ENCODE measurements at regions not wholly inside any gene's neighbourhood (a gene's known extent, or its start where the extent isn't known, plus 50 kb on each side); places are given as distances from the start of the nearest gene placed in this dataset.
"Not testable (repeated sequence)": the region's sequence is repeated elsewhere in the genome, so short reads cannot be mapped to it uniquely, and the experiment has no call there.

DNA sequence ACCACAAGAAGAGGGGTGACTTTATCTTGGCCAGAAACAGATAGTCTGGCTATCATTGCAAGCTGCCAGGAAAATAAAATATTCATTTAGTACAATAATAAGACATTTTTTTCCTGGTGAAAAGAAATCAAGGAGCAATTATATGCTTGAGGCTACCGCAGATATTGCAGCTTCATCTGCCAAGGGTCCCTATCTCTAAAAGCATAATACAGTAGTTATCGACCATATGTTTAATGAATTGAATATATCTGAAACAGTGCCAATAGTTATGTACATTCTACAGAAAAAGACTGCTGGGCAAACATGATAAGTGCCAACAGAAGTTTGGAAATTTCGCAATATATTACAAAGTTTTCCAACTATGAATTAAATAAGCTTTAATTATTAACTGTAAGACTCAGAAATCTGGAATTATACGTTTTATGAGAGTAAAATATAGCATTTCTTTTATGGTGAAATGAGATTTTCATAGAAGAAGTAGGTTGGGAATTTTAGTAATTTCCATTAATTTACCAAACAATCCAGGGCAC lies 561.1 kb upstream of the ZP4 start:
- no peaks in the 10 kb centered on the region for H3K9me3 ChIP-seq (ENCODE audit: low read length)
- H3K36me3 ChIP-seq (ENCODE audit: insufficient read depth, low read length) = no peaks in the 10 kb centered on the region
- no peaks in the 10 kb centered on the region for H3K4me1 ChIP-seq (ENCODE audit: insufficient read depth, low read length)

DNA sequence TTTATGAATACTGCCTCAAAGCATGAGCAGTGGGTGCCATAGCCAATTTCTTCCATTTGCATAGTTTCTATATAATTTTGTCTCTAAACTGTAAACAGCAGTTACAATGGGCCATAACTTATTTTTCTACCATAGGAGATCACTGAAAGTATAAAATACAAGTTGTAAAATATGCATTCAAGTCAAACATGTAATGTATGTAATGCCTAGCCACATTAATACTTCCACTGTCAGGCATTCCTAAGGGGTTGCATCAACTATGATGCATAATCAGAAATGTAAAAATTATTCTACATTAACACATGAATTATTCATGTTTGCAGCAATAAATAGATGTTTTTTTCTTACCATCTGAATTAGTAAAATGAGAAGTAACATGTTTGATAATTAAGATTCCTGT lies 560.3 kb upstream of the ZP4 start:
- Histone ChIP-seq H3K4me3 (ENCODE audit: low read depth in 1 of 2, low read length in 2 of 2) (no peak overlapping the region), H3K4me1 (ENCODE audit: insufficient read depth, low read length) (no peaks in the 10 kb centered on the region), H3K27ac (ENCODE audit: low read depth, low read length) (no peak overlapping the region)

More for the DNA sequence above, 561.1 kb upstream of the ZP4 start:
- Histone ChIP-seq H3K27me3 (ENCODE audit: control insufficient read depth in 1 of 2, insufficient read depth in 2 of 2, low read length in 2 of 2) (no peaks in the 10 kb centered on the region), H3K27ac (ENCODE audit: low read depth, low read length) (no peak overlapping the region), H3K9ac (ENCODE audit: low read length) (no peak overlapping the region), H3K4me3 (ENCODE audit: low read depth in 1 of 2, low read length in 2 of 2) (no peak overlapping the region)

DNA sequence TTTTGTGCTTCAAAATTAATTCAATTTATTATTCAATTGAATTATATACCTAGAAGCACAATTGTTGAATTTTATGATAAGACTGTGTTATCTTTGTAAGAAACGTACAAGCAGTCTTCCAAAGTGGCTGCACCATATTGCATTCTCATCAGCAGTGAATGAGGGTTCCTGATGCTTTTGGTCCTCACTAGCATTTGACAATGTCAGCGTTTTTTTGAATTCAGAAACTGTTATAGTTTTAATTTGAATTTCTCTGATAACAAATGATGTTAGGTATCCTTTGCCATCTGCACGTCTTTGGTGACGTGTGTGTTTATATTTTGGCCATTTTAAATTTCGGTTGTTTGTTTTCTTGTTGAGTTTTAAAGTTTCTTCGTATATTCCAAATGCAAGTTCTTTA lies 553.0 kb upstream of the ZP4 start:
- no peaks in the 10 kb centered on the region for H3K9me3 ChIP-seq (ENCODE audit: low read length)
- no peak overlapping the region for H3K4me3 ChIP-seq (ENCODE audit: low read depth in 1 of 2, low read length in 2 of 2)
- no peak overlapping the region for H3K9ac ChIP-seq (ENCODE audit: low read length)
- H3K4me1 ChIP-seq (ENCODE audit: insufficient read depth, low read length) = no peaks in the 10 kb centered on the region
- H3K36me3 ChIP-seq (ENCODE audit: insufficient read depth, low read length) = no peaks in the 10 kb centered on the region
- no peak overlapping the region for H3K27ac ChIP-seq (ENCODE audit: low read depth, low read length)
- H3K27me3 ChIP-seq (ENCODE audit: control insufficient read depth in 1 of 2, insufficient read depth in 2 of 2, low read length in 2 of 2) = no peaks in the 10 kb centered on the region

More for the DNA sequence above, 560.3 kb upstream of the ZP4 start:
- Histone ChIP-seq H3K9ac (ENCODE audit: low read length) (no peak overlapping the region), H3K27me3 (ENCODE audit: control insufficient read depth in 1 of 2, insufficient read depth in 2 of 2, low read length in 2 of 2) (no peaks in the 10 kb centered on the region), H3K36me3 (ENCODE audit: insufficient read depth, low read length) (no peaks in the 10 kb centered on the region), H3K9me3 (ENCODE audit: low read length) (no peaks in the 10 kb centered on the region)

DNA sequence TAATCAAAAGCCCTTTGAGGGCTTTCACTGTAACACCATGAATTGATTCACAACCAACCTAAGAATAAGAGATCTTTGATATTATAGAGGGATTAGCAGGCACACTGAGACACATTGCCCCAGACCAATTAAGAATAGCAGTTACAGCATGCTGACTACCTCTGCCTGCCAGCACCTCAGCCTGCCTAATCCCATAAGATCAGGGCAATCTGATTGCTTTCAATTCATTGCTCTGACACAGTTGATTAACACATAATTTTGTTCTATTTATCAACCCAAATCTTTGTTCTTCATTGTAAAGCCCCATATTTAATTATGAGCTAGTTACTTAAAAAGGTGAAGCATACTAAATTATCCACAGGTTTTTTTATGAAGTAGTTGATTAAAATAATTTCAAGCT lies 548.8 kb upstream of the ZP4 start:
- no peak overlapping the region for H3K4me3 ChIP-seq (ENCODE audit: low read depth in 1 of 2, low read length in 2 of 2)
- no peaks in the 10 kb centered on the region for H3K27me3 ChIP-seq (ENCODE audit: control insufficient read depth in 1 of 2, insufficient read depth in 2 of 2, low read length in 2 of 2)
- no peaks in the 10 kb centered on the region for H3K4me1 ChIP-seq (ENCODE audit: insufficient read depth, low read length)
- H3K9me3 ChIP-seq (ENCODE audit: low read length) = no peaks in the 10 kb centered on the region
- H3K9ac ChIP-seq (ENCODE audit: low read length) = no peak overlapping the region
- no peak overlapping the region for H3K27ac ChIP-seq (ENCODE audit: low read depth, low read length)
- H3K36me3 ChIP-seq (ENCODE audit: insufficient read depth, low read length) = no peaks in the 10 kb centered on the region

DNA sequence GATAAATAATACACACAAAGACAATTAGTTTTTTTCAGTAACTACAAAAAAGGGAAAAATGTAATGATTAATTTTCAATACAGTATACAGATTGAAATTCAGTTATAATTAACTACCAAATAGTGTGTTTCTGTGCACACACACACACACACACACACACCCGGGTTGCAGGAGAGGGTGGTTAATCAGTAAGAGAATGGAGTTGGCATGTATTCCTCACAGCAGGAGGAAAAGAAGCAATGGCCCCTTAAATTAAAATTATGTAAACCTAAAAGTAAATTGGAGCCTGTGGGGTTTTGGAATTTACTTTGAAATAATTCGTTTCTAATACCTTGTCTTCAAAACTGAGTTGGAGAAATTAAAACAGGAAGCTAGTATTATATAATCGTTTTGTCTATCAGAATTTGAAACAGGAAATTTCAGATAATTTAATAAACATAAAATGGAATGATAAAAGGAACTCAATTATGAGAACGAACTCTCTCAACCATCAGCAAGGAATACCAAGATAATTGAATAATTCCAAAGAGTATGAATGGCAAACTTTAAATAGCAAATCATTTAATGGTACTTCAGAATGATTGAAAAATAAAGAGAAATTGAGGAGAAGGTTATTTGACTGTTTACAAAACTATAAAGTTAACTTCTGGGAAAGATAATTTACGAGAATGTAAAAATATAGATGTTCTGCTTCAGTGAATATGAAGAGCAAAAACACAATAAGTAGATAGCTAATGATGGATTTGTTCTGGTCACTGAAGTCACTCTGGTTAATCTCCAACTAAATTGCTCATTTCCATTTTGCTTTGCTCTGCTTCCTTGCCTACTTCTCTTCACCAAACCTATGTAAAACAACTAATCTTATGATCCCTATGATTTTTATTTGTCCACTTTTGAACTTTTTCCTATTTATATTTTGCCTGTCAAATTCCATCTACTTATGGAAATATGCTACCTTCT lies 547.9 kb upstream of the ZP4 start:
- Histone ChIP-seq H3K36me3 (ENCODE audit: insufficient read depth, low read length) (no peaks in the 10 kb centered on the region), H3K4me1 (ENCODE audit: insufficient read depth, low read length) (no peaks in the 10 kb centered on the region), H3K27ac (ENCODE audit: low read depth, low read length) (no peak overlapping the region), H3K9ac (ENCODE audit: low read length) (no peak overlapping the region), H3K4me3 (ENCODE audit: low read depth in 1 of 2, low read length in 2 of 2) (no peak overlapping the region), H3K9me3 (ENCODE audit: low read length) (no peaks in the 10 kb centered on the region), H3K27me3 (ENCODE audit: control insufficient read depth in 1 of 2, insufficient read depth in 2 of 2, low read length in 2 of 2) (no peaks in the 10 kb centered on the region)

DNA sequence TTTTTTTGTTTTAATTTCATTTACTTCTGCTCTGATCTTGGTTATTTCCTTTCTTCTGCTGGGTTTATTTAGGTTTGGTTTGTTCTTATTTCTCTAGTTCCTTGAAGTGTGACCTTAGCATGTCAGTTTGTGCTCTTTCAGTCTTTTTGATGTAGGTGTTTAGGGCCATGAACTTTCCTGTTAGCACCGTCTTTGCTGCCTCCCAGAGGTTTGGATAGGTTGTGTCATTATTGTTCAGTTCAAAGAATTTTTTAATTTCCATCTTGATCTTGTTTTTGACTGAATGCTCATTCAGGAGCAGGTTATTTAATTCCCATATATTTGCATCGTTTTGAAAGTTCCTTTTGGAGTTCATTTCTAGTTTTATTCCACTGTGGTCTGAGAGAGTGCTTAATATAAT lies 539.0 kb upstream of the ZP4 start:
- not testable (repeated sequence) for H3K36me3 ChIP-seq (ENCODE audit: insufficient read depth, low read length); H3K4me3 ChIP-seq (ENCODE audit: low read depth in 1 of 2, low read length in 2 of 2); H3K27ac ChIP-seq (ENCODE audit: low read depth, low read length); H3K4me1 ChIP-seq (ENCODE audit: insufficient read depth, low read length); H3K9ac ChIP-seq (ENCODE audit: low read length); H3K9me3 ChIP-seq (ENCODE audit: low read length); H3K27me3 ChIP-seq (ENCODE audit: control insufficient read depth in 1 of 2, insufficient read depth in 2 of 2, low read length in 2 of 2)

DNA sequence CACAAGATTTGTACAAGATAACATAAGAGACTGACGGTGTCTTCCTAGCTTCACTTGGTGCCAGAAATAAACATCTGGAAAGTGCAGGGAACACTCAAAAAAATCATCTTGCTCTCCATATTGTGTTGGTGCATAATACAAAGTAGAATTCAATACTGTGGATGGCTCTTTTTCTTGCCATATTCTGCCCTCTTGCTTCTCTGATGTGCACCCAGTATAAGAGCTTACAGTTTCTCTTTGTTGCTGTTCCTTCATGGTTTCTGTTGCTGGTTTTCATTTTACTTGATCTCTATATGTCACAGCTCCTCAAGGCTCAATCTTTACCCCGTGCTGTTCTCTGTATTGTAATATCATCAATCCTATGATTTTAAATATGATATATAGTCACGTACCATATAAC lies 528.5 kb upstream of the ZP4 start:
- Histone ChIP-seq H3K4me3 (ENCODE audit: low read depth in 1 of 2, low read length in 2 of 2) (no peak overlapping the region), H3K4me1 (ENCODE audit: insufficient read depth, low read length) (no peaks in the 10 kb centered on the region), H3K27me3 (ENCODE audit: control insufficient read depth in 1 of 2, insufficient read depth in 2 of 2, low read length in 2 of 2) (no peaks in the 10 kb centered on the region), H3K27ac (ENCODE audit: low read depth, low read length) (no peak overlapping the region), H3K9ac (ENCODE audit: low read length) (no peak overlapping the region), H3K9me3 (ENCODE audit: low read length) (no peaks in the 10 kb centered on the region), H3K36me3 (ENCODE audit: insufficient read depth, low read length) (no peaks in the 10 kb centered on the region)

DNA sequence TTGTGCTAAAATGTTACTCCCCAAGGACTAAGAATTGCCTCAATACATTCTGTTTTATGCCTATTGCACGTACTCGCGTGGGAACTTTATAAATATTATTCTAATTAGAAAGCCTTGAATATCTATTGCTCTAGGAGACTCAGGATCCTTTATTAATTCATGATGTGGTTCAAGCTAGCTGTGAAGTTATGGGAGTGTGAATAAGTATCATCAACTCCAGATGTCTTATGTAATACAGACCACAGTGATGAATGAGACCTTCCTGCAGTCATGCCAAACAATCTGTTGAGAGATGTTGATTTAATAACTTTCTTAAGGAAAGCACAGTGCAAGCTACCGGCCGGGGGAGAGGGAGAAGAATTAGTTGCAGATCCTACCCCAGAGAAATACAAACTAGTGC lies 519.2 kb upstream of the ZP4 start:
- H3K4me1 ChIP-seq (ENCODE audit: insufficient read depth, low read length) = no peaks in the 10 kb centered on the region
- H3K4me3 ChIP-seq (ENCODE audit: low read depth in 1 of 2, low read length in 2 of 2) = no peak overlapping the region
- no peaks in the 10 kb centered on the region for H3K9me3 ChIP-seq (ENCODE audit: low read length)
- no peaks in the 10 kb centered on the region for H3K36me3 ChIP-seq (ENCODE audit: insufficient read depth, low read length)
- H3K9ac ChIP-seq (ENCODE audit: low read length) = no peak overlapping the region
- H3K27ac ChIP-seq (ENCODE audit: low read depth, low read length) = no peak overlapping the region
- no peaks in the 10 kb centered on the region for H3K27me3 ChIP-seq (ENCODE audit: control insufficient read depth in 1 of 2, insufficient read depth in 2 of 2, low read length in 2 of 2)

DNA sequence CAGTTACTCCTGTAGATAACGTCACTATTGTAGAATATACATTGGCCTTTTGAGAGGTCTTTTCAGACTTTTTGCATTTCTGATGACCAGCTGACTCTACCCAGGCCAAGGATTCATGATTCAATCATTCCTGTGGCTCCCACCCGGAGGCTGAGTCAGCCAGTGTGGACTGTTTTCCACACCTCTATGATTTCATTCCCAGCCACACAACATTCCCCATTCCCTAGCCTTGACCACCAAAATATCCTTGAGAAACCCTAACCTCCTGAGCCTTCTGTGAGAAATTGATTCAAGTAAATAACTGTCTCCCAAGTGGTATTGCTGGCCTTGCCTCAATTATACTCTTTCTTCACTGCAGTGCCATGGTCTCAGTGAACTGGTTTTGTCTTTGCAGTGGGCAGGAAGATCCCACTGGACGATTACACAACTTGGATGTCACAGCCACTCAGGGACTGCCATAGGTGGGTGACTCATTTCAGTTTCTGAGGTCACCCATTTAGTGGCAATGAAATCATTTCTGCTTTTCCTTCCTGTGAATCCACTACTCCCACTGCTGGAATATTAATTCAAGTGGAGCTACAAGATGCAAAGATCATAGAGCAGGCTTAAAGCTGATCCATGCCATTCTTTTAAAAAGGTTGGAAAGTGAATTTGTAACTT lies 518.6 kb upstream of the ZP4 start:
- no peak overlapping the region for H3K4me3 ChIP-seq (ENCODE audit: low read depth in 1 of 2, low read length in 2 of 2)
- H3K27me3 ChIP-seq (ENCODE audit: control insufficient read depth in 1 of 2, insufficient read depth in 2 of 2, low read length in 2 of 2) = no peaks in the 10 kb centered on the region
- no peak overlapping the region for H3K9ac ChIP-seq (ENCODE audit: low read length)
- no peaks in the 10 kb centered on the region for H3K9me3 ChIP-seq (ENCODE audit: low read length)
- H3K36me3 ChIP-seq (ENCODE audit: insufficient read depth, low read length) = no peaks in the 10 kb centered on the region
- H3K4me1 ChIP-seq (ENCODE audit: insufficient read depth, low read length) = no peaks in the 10 kb centered on the region
- no peak overlapping the region for H3K27ac ChIP-seq (ENCODE audit: low read depth, low read length)

DNA sequence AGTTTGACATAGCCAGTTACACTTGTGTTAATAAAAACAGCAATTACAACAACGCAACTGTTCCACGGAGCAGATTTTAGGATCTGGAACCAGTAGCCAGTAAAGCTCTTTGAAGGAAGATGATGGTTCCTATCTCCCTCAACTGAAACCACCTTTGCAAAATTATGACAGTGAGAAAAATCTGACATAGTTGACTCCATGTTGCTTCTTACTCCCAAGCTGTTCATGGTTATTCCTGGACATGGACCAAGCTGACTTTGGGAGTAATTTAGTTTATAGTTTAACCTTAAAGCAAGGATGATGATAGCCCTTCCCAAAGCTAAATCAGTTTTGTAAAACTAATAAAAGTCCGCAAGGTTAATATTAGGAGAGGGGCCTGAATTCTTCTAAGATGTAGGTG lies 518.0 kb upstream of the ZP4 start:
- Histone ChIP-seq H3K27me3 (ENCODE audit: control insufficient read depth in 1 of 2, insufficient read depth in 2 of 2, low read length in 2 of 2) (no peaks in the 10 kb centered on the region), H3K9me3 (ENCODE audit: low read length) (no peaks in the 10 kb centered on the region), H3K27ac (ENCODE audit: low read depth, low read length) (no peak overlapping the region), H3K36me3 (ENCODE audit: insufficient read depth, low read length) (no peaks in the 10 kb centered on the region), H3K4me1 (ENCODE audit: insufficient read depth, low read length) (no peaks in the 10 kb centered on the region), H3K9ac (ENCODE audit: low read length) (no peak overlapping the region), H3K4me3 (ENCODE audit: low read depth in 1 of 2, low read length in 2 of 2) (no peak overlapping the region)

DNA sequence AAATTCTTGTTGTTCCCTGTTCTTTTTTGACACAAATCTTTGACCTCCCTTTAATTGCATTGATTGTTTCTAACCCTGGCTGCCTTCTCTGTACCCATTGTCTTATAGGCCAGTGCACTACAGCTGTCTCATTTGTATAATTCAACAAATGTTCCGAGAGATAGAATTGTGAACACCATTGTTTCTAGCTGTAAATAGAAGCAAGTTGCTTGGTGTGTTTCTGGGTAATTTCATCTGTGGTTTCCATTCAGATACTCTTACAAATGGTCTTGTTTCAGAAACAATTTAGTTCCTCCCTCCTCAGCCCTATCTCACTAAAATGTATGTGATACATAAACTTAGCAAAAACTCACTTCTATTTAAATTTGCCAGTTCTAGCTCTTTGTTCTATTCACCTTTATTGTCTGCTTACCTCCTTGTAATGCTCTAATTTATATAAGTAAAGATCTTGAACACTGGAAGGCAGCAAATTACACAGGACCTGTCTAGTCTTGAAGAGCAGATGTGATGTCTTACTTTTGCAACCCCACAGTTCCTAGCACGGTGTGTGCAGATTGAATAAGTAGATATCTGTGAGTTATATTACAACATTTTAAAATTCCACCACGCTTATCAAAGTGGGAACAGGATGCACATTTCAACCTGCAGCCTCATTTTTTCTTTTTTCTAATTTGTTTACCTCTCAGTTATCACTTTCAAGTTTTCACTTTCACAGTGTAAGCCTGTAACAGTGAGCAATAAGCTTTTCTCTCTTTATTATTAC lies 515.6 kb upstream of the ZP4 start:
- Histone ChIP-seq H3K9me3 (ENCODE audit: low read length) (no peaks in the 10 kb centered on the region), H3K4me3 (ENCODE audit: low read depth in 1 of 2, low read length in 2 of 2) (no peak overlapping the region), H3K27ac (ENCODE audit: low read depth, low read length) (no peak overlapping the region), H3K27me3 (ENCODE audit: control insufficient read depth in 1 of 2, insufficient read depth in 2 of 2, low read length in 2 of 2) (no peaks in the 10 kb centered on the region), H3K9ac (ENCODE audit: low read length) (no peak overlapping the region), H3K36me3 (ENCODE audit: insufficient read depth, low read length) (no peaks in the 10 kb centered on the region), H3K4me1 (ENCODE audit: insufficient read depth, low read length) (no peaks in the 10 kb centered on the region)
